Nephron (organoid): ENCODE measurements at regions not wholly inside any gene's neighbourhood (a gene's known extent, or its start where the extent isn't known, plus 50 kb on each side); places are given as distances from the start of the nearest gene placed in this dataset.

ENCODE experiments used
- H3K27ac Mint-ChIP-seq, 3 experiments: 2 replicates each; pipeline ENCODE4 v1.8.0; 2020; ENCODE audit warnings: mixed read lengths in 3 of 3, mild to moderate bottlenecking in 2 of 3, moderate library complexity in 1 of 3
- H3K27me3 Mint-ChIP-seq: 2 replicates; pipeline ENCODE4 v1.8.0; 2021; ENCODE audit warnings: low read depth, mild to moderate bottlenecking, moderate library complexity, mixed read lengths
- H3K36me3 Mint-ChIP-seq: 2 replicates; pipeline ENCODE4 v1.8.0; 2020; ENCODE audit warnings: low read depth, mixed read lengths
- H3K4me1 Mint-ChIP-seq: 2 replicates; pipeline ENCODE4 v1.8.0; 2020; ENCODE audit warnings: mixed read lengths
- H3K4me3 Mint-ChIP-seq, 3 experiments: 2 replicates each; pipeline ENCODE4 v1.8.0; 2020; ENCODE audit warnings: mild to moderate bottlenecking in 3 of 3, mixed read lengths in 3 of 3, moderate library complexity in 2 of 3
- H3K9me3 Mint-ChIP-seq: 2 replicates; pipeline ENCODE4 v1.8.0; 2020; ENCODE audit warnings: mixed read lengths
- CTCF ChIP-seq, 3 experiments: fragments of 200-600 bp; sonication (generic); IDR thresholded peaks; one replicate each; pipeline ENCODE4 v1.5.0; 2021; ENCODE audit warnings: antibody characterized with exemption in 3 of 3; ENCODE audit not compliant: unreplicated experiment in 3 of 3

- Mint-ChIP-seq H3K27me3 (no peaks in the 10 kb centered on the region), H3K27ac (no peak overlapping the region), H3K4me3 (no peak overlapping the region), H3K36me3 (no peaks in the 10 kb centered on the region), H3K9me3 (no peaks in the 10 kb centered on the region), H3K4me1 (peaks cover 38% of the 10 kb centered on the region)
- no peak for TF ChIP-seq CTCF (IDR thresholded peaks at IDR 0.05; ENCODE audit: unreplicated experiment in 3 of 3)
These were observed 190.7 kb upstream of the ANK2 start for GRCh38 chr4:112858751-112859150.

DNA sequence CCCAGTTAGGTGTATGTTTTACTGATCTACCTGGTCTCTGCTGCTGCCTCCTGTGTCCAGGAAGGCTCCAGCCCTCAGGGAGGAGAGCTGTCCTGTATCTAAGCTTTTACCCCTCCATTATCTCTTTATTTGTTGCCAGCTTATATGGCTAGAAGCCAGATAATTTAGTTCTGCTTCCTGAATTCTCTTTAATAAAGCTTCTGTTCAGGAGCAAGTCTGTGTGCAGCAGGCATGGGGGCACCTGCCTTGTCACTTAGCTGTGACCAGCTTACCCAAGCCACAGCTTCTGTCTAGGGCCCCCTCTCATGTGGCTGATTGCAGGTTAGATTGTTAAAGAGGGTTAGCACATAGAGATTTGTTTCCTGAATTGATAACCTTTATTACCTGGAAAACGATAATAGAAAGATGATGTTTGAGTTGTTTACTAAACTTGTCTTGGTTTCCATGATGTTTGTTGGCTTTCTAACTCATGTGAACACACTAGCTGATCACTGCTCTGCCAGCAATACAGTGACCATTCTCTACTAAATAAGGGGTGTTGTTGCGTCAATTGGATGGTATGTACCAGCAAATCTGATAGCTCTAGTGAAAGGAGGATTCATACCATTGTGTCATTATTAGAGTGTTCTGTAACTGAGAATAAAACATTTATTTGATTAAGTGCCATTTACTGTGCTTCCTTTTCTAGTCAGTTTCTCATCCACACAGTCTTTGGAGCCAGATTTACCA, 189.8 kb upstream of the ANK2 start:
- Mint-ChIP-seq H3K27ac (peak overlapping the region; percentile 37 to 54 (median 38)), H3K9me3 (no peaks in the 10 kb centered on the region), H3K36me3 (no peaks in the 10 kb centered on the region), H3K27me3 (no peaks in the 10 kb centered on the region), H3K4me3 (no peak overlapping the region), H3K4me1 (peaks cover 30% of the 10 kb centered on the region)
- no peak for TF ChIP-seq CTCF (IDR thresholded peaks at IDR 0.05; ENCODE audit: unreplicated experiment in 3 of 3)

GRCh38 chr4:112860830-112861690, 188.4 kb upstream of the ANK2 start:
- no peak for TF ChIP-seq CTCF (IDR thresholded peaks at IDR 0.05; ENCODE audit: unreplicated experiment in 3 of 3)
- no peaks in the 10 kb centered on the region for H3K36me3 Mint-ChIP-seq
- H3K27ac Mint-ChIP-seq, result peak overlapping the region; percentile 55 to 94 (median 72)
- H3K27me3 Mint-ChIP-seq, result no peaks in the 10 kb centered on the region
- peaks cover 28% of the 10 kb centered on the region for H3K4me1 Mint-ChIP-seq
- H3K9me3 Mint-ChIP-seq, result no peaks in the 10 kb centered on the region
- peak overlapping the region; percentile 8 to 33 (median 10) for H3K4me3 Mint-ChIP-seq

GRCh38 chr4:112861691-112862674, 187.5 kb upstream of the ANK2 start:
- no peak for TF ChIP-seq CTCF (IDR thresholded peaks at IDR 0.05; ENCODE audit: unreplicated experiment in 3 of 3)
- Mint-ChIP-seq H3K9me3 (no peaks in the 10 kb centered on the region), H3K27me3 (no peaks in the 10 kb centered on the region), H3K27ac (peak overlapping the region; percentile 55 to 94 (median 72)), H3K36me3 (no peaks in the 10 kb centered on the region), H3K4me1 (peaks cover 28% of the 10 kb centered on the region), H3K4me3 (no peak overlapping the region)

DNA sequence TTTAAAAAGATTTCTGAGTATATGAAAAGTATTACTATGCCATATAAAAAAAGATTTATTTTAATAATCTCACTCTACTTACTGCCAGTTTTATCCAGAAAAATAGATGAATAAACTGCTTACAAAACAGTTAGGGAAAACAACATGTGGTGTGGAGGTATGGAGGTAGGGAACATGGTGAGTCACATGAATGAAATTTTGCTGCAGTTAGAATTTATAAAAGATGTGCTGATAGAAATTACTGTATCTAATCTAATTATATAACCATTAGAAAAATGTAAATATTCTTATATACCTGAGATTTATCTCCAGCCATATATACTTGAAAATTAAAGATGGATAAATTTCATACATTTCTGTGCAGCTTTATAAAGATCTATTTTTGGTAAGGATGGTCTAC, 184.0 kb upstream of the ANK2 start:
- Mint-ChIP-seq H3K9me3 (no peaks in the 10 kb centered on the region), H3K27me3 (no peaks in the 10 kb centered on the region), H3K27ac (no peak overlapping the region), H3K4me3 (no peak overlapping the region), H3K36me3 (no peaks in the 10 kb centered on the region), H3K4me1 (peaks cover 20% of the 10 kb centered on the region)
- no peak for TF ChIP-seq CTCF (IDR thresholded peaks at IDR 0.05; ENCODE audit: unreplicated experiment in 3 of 3)
